Mucosa of descending colon (tissue), 3 donors: ENCODE measurements at regions not wholly inside any gene's neighbourhood (a gene's known extent, or its start where the extent isn't known, plus 50 kb on each side); places are given as distances from the start of the nearest gene placed in this dataset.
A peak's percentile ranks its signal among the peaks of the same experiment; 100 is the strongest.

Source experiments
- ATAC-seq: fragments of 200-7000 bp; cut with Tn5 transposase; one replicate; pipeline ENCODE4 v1.9.1; 2020; ENCODE audit warnings: mild to moderate bottlenecking, moderate library complexity
- DNase-seq, 3 donors: peaks; one replicate each; pipeline ENCODE4 v3.0.0-alpha.2; 2020
- H3K36me3 ChIP-seq: fragments of 200-600 bp; one replicate; pipeline ENCODE4 v1.8.0; 2021; ENCODE audit warnings: low read depth, mild to moderate bottlenecking
- H3K4me1 ChIP-seq: fragments of 200-600 bp; one replicate; pipeline ENCODE4 v1.8.0; 2021; ENCODE audit warnings: low read depth, mild to moderate bottlenecking
- H3K4me3 ChIP-seq: fragments of 200-600 bp; one replicate; pipeline ENCODE4 v1.8.0; 2021; ENCODE audit warnings: mild to moderate bottlenecking
- H3K9me3 ChIP-seq: fragments of 200-600 bp; one replicate; pipeline ENCODE4 v1.8.0; 2021; ENCODE audit warnings: mild to moderate bottlenecking
- CTCF ChIP-seq: fragments of 200-600 bp; IDR thresholded peaks from one replicate; pipeline ENCODE4 v1.8.0; 2022; ENCODE audit warnings: antibody characterized with exemption, mild to moderate bottlenecking
- intact Hi-C, 2 donors: fragments of 100-400 bp; cut with DNase I in 1 of 2; cut with micrococcal nuclease in 1 of 2; formaldehyde crosslinking; loops; one replicate each; pipeline versions ENCODE4 v1.11.0 to v1.11.1; 2022; cut with DNase I, micrococcal nuclease
- donor health status: DM: no; HTN: no; CAD: no; lungs with moderate emphysema.
- donor health status: DM: no; HTN: no; CAD: no.
- donor health status: DM: no; HTN: yes; CAD: no.

- H3K4me3 ChIP-seq = no peak overlapping the region
- ATAC-seq = peak; percentile 75
- no peaks in the 10 kb centered on the region for H3K4me1 ChIP-seq
- H3K9me3 ChIP-seq = no peaks in the 10 kb centered on the region
- intact Hi-C loops = no loop called here
- no peaks in the 10 kb centered on the region for H3K36me3 ChIP-seq
- DNase-seq = peak in 1 of 3 donors; percentile 23
- TF ChIP-seq CTCF = no peak
These were observed 217.0 kb downstream of the ZNF621 start for GRCh38 chr3:40741729-40742128.

- H3K4me1 ChIP-seq = no peaks in the 10 kb centered on the region
- DNase-seq (no peak), ATAC-seq (no peak)
- no peak overlapping the region for H3K4me3 ChIP-seq
- no peak for TF ChIP-seq CTCF
- H3K9me3 ChIP-seq = no peaks in the 10 kb centered on the region
- H3K36me3 ChIP-seq = no peaks in the 10 kb centered on the region
- intact Hi-C loops = no loop called here
These were observed 220.8 kb downstream of the ZNF621 start for GRCh38 chr3:40745381-40746106.

GRCh38 chr3:40751666-40752065, 226.9 kb downstream of the ZNF621 start:
- Histone ChIP-seq H3K9me3 (no peaks in the 10 kb centered on the region), H3K36me3 (no peaks in the 10 kb centered on the region), H3K4me3 (no peak overlapping the region), H3K4me1 (no peaks in the 10 kb centered on the region)
- DNase-seq (no peak), ATAC-seq (peak; percentile 71)
- no peak for TF ChIP-seq CTCF
- intact Hi-C loops = no loop called here

GRCh38 chr3:40752492-40752891, 227.7 kb downstream of the ZNF621 start:
- Histone ChIP-seq H3K36me3 (no peaks in the 10 kb centered on the region), H3K4me1 (no peaks in the 10 kb centered on the region), H3K9me3 (no peaks in the 10 kb centered on the region), H3K4me3 (no peak overlapping the region)
- intact Hi-C loops = no loop called here
- ATAC-seq = no peak
- DNase-seq = no peak
- TF ChIP-seq CTCF = no peak

- ATAC-seq = no peak
- no peak for TF ChIP-seq CTCF
- no peak for DNase-seq
These were observed 228.6 kb downstream of the ZNF621 start for GRCh38 chr3:40753291-40753770.

More at GRCh38 chr3:40753291-40753770, 228.6 kb downstream of the ZNF621 start:
- intact Hi-C loops = no loop called here
- Histone ChIP-seq H3K36me3 (no peaks in the 10 kb centered on the region), H3K4me3 (no peak overlapping the region), H3K9me3 (no peaks in the 10 kb centered on the region), H3K4me1 (no peaks in the 10 kb centered on the region)
